ENCODE measurements at regions not wholly inside any gene's neighbourhood (a gene's known extent, or its start where the extent isn't known, plus 50 kb on each side); places are given as distances from the start of the nearest gene placed in this dataset.
A peak's percentile ranks its signal among the peaks of the same experiment; 100 is the strongest.

DNA sequence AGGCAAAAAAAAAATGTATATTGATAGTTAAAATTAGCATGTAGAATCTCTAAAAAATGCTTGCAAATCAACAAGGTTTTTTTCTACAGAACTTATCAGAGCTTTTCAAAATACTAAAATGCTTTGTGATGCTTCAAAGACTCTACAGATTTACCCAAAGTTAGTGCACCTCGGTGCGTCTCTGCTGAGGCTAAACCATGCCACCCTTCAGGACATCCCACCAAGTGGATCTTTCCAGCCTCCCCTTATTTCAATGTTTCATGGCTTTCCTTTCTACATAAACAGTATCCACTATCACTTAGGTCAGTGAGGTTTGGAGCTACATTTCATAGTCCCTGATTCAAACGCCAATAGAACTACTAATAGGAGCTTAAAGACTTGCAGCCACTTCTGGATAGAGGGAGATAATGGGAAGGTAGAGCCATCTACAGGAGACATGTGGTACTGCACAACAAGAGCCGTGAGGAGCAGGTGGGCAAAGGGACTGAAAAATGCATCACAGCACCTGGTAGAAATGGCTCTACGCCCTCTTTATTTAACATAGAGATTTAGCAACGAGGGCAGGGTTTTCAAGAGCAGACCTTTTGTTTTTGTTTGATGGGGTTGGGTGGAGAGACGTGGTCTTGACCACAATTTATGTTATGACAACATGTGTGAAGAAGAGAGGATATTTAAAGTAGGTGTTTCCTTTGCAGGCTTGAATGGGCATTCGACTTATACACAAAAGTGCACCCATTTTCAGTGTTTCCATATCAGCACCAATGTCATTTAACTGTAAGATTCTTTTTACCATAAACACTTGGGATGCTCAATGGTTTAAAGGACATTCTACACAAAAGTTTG, 56.1 kb upstream of the SLC35G4 start:
- peak; percentile 60 for DNase-seq

DNA sequence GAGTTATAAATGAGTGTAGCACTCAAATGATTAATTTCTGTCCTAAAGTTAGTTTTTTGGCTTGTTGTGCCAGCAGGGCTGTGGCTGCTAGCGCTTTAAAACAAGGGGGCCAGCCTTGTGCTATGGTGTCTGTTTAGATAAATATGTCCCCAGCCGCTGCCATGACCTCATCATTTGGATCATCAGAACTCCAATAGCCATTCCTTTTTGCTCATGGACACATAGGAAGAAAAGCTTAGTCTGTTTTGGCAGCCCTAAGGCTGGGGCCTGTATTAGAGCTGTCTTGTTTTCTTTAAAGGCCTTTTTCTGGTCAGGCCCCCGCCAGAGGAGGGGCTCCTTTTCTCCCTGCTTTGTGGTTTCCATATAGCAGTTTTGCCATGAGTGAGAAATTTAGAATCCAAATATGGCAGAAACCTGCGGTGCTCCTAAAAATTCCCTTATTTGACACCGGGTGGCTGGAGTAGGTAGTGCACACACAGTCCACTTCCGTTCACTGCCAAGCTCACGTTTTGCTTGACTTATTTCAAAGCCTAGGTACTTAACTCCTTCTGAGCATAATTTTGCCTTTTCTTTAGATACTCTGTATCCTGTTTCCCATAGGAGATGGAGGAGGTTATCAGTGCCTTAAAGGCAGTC, 60.4 kb upstream of the SLC35G4 start:
- DNase-seq = no peak

DNA sequence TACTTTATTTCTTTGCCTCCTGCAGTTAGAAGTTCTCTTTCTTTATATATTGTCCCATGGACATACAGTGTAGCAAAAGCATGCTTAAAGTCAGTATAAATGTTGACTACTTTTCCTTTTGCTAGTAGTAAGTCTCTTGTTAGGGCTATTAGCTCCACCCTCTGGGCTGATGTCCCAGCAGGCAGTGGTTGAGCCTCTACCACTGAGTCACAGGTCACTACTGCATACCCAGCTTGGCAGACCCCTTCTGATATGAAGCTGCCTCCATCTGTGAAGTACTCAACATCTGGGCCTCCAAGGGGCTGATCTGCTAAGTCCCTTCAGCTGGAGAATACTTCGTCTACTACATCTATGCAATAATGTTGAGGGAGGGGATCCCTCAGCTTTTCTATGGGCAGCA, 61.0 kb upstream of the SLC35G4 start:
- DNase-seq = no peak

DNA sequence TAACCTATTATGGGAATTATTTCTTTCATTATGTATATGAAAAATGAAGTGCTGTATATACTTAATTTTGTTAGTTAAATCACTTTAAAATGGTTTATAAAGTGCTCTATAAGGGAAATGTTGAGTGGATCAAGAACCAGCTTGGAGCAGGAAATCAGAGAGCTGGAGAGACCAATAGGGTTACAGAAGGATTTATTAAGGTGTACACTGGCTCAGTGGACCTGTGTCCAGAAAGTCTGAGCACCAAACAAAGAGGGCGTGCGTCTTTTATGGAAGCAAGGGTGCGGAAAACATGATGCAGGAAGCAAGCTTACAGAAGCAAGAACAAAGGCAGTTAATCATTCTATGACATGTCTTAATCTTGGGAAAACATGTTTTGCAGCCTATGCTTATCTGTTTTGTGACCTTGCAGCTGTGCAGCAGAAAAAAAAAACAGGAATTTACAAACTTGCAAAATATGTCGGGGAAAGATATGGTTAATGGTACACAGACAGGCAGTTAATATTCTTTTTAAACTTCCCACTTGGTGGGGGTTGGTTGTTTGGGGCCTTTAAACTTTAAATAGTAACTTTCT, 65.2 kb upstream of the SLC35G4 start:
- no peak for DNase-seq

DNA sequence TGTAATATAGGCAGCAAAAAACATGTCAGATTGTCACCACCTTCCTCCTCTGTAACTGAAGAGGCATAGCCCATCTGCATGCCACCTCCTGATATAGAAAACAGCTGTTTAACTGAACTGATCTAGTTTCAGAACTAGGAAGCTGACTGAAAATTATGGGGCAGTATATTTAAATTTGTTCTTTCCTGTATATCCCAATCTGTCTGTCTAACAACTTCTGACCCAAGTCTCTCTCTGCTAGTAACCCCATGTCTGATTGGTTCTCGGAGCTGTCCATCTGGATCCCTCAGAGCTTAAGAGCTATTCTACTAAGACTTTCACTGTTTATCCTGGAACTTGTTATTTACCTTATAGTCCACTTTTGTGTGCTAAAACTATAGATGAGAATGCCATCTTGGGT, 68.2 kb upstream of the SLC35G4 start:
- DNase-seq = no peak

DNA sequence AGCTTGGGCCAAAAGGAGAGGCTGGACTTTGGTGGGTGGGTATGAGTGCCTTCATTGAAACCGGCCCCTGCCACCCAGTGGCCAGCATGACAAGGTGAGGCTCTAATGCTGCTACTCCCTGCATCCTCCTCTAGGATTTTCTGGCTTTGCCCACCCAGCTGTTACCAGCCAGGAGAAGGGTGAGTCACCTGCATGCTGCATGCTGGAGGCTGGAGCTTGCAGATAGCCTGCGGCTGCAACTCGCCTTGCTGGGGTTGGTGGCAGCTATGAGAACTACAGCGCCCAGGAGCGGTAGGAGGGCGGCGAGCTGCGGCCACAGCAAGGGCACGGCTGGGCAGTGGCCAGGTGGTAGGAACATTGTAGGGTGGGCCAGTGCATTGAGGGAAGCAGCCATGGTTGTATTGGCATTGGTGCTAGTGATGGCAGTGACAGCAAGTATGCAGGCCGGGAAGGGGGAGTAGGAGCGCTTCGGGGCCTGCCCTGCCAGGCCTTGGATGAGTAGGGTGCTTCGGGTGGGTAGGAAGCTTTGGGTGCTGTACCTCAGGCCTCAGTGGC, 75.4 kb upstream of the SLC35G4 start:
- no peak for DNase-seq

DNA sequence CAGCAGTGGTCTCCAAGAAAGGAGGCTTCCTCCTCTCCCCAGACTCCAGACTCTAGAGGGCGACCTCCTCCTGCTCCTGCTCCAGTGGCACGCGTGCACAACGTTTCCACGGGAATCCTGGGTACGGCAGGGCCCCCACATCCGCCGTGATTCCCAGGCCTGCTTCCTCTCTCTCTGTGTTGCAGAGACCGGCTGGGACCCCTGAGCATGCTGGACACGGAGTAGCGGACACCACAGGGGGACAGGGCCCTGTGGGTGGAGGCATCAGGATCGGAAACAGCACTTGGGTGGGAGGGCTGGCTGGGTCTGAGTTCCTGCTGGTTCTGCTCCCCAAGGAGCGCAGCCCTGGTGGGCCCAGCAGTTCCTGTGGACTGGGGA, 75.9 kb upstream of the SLC35G4 start:
- DNase-seq = no peak

DNA sequence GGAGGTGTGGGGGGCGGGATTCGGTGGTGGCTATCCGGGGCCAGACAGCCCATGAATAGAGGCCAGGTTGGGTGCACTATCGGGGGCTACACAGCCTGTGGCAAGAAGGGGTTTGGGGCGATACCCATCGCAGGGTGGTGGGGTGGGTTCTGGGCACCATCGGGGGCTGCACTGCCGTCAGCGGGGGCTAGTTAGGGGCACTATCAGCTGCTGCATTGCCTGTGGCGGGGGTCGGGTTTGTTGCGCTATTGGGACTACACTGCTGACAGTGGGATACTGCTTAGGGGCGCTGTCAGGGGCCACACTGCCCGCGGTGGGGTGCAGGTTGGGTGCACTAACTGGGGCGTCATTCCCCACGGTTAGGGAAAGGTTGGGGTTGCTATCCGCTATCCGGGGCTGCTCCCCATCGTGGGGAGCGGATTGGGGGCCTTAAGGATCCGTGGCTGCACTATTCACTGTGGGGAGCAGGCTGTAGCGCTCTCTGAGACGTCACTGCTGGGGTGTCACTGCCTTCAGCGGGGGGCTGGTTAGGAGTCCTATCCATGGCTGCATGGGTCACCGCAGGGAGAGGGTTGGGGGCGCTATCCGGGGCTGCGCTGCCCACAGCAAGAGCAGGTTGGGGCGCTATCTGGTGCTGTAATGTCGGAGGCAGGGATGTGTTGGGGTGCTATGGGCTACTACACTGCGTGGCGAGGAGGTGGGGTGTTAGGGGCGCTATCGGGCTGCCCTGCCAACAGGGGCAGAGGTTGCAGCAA, 76.5 kb upstream of the SLC35G4 start:
- no peak for DNase-seq

DNA sequence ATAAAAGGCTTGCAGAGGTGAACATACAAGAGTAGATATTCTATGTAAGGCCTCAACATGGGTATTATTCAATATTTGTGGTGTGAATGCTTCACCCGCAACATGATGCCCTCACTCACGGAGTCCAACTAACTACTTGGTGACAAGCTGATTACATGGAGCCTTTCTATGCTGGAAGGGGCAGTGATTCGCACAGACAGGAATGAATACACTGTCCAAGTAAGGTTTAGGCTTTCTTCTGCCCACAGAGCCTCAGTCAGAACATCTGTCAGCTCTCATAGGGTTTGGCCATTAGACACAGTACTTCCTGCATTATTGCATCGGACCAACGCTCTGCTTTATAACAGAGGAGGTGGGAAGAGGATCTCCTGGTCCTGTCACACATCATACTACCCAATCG, 80.3 kb upstream of the SLC35G4 start:
- no peak for DNase-seq

DNA sequence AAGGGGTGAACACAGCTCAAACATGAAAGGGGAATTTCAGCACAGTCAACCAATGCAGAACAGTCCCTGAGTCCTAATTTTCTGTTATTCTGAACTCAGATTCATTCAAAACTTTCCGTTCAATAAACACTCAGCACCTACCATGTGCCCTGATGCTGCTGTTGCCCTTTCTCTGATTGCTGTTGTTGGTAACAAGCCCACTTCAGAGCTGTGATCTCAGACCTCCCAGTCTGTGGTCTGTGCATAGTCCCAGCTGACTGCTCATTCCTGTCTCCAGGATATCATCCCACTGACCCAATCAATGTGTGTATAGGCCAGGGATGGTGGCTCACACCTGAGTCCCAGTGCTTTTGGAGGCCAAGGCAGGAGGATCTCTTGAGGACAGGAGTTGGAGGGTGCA, 82.7 kb upstream of the SLC35G4 start:
- DNase-seq = no peak

DNA sequence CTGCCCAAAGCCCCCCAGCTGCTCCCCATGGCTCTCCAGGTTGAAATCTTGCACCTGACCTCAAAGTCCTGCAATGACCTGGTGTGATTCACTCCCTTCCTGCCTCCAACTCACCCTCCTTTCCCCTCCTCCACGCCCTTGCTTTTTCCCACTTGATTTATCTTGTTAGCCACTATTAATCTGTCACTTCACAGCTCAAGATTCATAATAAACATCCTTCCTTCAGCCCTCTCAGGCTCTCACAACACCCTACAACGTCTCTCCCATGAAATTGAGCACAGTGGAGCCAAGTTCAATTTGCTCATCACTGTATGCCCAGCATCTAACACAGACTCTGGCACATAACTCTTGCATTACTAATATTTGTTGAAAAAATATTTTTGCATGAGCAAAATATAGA, 85.6 kb upstream of the SLC35G4 start:
- DNase-seq = no peak

DNA sequence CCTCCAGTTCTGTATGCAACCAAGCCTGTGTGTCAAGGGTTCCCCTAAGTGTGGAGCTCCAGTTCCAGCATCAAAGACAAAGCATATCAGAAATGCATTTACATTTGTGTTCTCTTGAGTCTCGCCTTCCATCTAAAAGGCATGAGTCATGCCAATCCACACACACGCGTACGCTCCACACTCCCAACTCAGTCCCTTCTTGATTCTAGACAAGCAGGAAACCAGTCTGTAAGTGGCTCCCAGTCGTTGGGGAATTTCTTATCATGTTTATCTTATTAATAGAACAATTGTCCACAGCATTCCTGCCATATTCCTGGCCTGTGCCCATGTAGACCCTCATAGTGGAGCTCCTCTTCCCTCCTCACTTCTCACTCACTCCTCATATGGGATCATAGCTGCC, 86.4 kb upstream of the SLC35G4 start:
- no peak for DNase-seq

DNA sequence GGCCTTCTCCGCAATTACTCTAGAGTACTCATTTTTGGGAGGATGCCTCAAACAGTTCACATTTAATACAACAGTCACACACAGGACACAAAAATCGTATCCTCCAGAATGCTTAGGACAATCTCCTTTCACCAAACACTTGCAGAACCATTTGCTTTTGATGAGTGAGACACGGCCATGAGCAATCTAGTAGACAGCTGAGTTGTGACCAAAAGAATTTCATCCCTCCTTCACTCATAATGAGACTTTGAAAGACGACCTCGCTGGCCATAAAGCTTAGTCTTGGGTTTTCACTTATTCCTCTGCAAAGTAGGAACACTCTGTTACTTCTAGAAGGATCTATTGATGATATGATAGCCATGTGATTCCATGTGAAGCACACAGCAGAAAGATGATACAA, 87.5 kb upstream of the SLC35G4 start:
- no peak for DNase-seq

DNA sequence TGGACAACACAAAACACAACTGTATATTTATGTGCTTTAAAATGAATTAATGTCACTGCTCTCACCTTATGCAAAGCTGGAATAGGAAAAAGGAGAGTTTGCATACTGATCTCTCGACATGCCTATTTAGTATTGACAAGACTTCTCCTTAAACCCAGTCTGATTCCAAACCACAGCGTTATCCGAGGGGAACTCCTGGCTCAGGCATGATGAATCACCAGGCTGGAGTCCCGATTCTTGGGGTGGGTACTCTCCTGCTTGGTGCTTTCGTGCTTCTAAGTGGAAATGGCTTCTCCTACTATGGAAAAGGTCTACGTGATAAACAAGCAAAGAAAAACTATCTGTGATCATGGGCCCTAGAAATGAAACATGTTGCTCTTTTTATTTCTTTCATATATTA, 88.9 kb upstream of the SLC35G4 start:
- DNase-seq = no peak

DNA sequence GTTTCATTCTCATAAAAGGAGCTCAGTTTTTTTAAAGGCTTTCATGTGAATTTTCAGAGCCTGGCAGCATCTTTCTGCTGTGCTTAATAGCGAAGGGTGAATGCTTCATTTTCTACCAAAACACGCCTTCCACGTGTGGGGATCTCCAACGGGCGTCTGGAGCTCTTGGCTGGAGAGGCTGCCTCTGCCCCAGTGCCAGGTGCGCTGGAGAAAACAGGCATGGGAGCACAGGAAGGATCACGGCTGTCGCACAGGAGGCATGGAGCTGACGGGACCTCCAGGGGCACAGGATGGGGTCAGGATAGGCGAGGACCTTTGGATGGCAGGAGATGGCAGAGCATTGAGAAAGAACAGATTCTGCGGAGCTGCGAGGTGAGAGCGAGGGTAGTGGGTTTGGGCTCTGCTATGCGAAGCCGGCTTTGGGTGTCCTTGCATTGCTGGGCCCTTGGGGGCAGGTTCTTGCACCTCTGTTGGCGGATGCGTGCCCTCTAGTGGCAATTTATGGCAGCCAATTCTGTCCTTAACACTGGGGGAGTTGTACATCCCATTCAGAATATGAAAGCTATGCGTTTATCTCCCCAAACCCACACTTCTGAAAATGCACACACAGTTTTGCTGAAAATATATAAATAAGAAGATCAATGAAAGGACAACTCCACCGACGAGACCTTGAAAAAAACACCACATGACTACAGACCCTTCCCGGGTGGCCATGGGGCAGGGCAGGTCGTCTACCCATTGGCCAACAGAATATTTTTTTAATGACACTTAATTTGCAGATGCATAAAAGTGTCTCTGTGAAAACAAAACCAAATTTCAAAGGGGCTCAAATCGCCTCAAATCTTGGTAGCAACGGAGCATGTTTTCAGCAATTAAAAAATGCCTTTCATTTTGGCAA, 90.4 kb upstream of the SLC35G4 start:
- peak; percentile 74 for DNase-seq

DNA sequence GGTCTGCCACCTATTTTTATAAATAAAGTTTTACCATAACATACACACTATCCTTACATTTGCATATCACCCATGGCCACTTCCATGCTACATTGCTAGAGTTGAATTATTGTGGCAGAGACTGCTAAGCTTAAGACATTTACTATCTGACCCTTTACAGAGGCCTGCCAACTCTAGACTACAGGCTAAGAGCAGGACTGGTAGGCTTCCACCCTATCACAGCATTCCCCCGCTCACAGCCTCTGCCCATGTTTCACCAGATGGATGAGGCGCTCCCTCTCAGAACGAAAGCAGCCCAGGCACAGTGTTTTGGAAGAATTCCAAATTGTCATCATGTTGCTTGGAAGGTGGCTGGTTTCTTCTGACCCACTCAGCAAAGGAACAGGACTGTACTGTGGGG, 91.7 kb upstream of the SLC35G4 start:
- DNase-seq = no peak

DNA sequence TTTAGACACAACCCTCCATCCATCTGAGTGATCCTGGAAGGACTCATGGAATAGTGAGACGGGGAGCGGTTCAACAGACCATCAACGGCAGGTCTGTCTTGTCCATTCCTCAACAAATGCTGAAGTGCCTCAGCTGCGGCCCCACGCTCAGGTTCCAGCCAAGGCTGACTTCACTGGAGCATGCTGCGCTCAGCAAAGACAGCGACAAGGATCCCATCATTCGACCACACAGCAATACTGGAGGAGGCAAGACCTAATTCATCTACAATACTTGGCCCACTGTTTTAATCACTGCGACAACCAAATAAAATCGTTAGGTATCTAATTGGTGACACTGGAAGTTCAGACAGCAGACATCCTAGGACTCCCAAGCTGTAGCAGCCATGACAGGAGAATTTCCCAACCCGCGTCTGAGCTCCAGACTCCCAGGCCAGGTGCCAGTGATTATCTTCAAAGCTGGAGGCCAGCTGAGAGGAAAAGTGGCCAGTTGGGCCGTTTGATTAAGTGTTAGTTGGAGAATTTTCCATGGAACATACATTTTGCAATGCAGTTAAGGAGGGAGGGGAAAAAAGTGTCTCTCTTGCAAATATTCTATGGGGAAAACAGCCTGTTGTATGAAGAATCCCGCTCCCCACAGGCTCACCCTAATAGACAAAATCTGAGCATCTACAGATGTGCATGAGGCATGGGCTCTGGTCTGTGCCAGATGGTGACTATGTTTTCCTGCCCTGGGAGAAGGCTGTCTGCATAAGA, 92.5 kb upstream of the SLC35G4 start:
- DNase-seq = no peak

DNA sequence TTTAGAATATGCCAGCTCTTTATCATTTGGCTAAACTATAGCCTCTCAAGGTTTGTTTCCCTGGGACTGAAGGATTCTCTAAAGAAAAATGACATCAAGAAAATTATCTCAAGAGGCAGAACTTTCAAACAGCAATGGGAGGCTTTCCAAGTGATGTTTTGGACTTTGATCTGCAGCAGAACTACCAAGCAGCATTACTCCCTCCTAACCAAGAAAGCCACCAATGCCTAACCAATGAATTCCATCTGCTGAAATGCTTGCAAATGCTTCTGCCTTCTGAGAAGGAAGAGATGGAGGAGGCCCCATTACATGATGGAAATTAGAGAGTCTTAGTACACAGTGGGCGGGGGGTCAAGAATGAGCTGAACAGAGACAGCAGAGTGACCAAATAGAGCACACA, 95.1 kb upstream of the SLC35G4 start:
- DNase-seq = no peak

DNA sequence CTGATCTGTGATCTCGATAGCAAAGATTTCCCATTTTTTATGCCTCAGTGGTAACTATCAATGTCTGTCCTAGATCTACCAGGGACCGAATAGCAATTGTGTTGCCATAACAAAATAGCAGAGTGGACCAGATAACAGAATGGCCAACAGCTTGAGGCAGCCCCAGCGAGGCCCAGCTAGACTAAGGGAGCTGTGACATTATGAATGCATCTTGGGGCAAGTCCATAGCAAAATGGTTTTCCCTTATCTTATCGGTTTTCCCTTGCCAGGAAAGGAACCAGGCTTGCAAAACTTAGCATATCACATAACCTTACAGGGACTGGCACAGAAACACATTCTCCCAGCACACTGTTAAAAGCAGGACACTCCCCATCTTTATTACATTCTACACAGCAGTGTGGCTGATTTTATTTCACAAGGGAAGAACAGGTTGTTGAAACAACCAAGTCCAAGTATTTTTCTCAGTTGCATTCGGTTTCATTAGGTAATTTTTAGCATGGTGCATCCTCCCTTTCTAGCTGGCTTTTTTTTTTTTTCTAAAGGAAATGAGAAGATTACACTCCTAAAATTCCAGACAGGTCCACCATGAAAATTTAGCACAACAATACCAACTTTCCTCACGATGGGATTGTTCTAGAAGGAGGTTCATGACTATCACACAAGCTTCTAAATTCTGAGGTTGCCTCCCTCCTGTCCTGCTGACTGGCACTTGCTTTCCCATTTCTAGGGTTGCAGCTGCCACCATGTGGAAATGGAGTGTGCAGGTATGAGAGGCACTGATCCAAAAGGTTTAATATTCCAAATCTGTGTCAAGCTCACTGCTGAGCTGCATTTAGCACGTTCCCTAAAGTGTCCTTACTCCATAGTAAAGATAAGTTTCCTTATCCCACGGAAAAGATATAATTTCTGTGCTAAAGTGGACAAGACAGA, 97.0 kb upstream of the SLC35G4 start:
- DNase-seq = no peak

DNA sequence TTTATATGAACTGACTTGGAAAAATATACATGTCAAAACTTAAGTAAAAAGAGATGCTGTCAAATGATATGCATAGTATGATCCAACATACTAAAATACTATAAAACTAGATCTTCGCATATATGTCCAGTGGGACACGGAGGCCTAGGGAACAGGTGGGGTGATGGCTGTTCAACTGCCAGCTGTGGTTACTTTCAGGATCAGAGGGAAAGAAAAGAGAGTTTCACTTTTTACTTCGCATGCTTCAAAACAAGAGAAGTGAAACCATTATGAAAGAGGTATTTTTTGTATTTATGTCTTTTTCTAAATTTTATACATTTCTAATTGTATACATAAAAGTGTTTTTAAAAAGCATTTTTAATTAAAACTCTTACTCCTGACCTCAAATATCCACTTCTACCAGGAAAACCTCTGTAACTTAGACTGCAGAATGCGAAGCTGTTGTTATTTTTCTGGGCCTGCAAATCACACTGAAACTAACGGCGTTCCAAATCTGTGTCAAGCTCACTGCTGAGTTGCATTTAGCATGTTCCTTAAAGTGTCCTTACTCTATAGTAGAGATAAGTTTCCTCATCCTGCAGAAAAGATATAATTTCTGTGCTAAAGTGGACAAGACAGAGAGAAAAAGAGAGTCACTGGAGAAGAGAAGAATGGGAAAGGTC, 97.8 kb upstream of the SLC35G4 start:
- peak; percentile 6 for DNase-seq

All from activated CD4-positive, alpha-beta T cell treated with anti-CD3 and anti-CD28 coated beads, Interleukin-2, Interleukin-6, amounts not matched to agents 100 ng/mL and 50 ng/mL, durations not matched to agents 16 hours and 8 hours (primary cell).